ENCODE measurements at regions not wholly inside any gene's neighbourhood (a gene's known extent, or its start where the extent isn't known, plus 50 kb on each side); places are given as distances from the start of the nearest gene placed in this dataset.

- POLR2A ChIA-PET = no interaction called here
- Mint-ChIP-seq H3K36me3 (no peaks in the 10 kb centered on the region), H3K9me3 (no peaks in the 10 kb centered on the region), H3K4me3 (no peak overlapping the region), H3K4me1 (peaks cover 27% of the 10 kb centered on the region), H3K27me3 (ENCODE audit: low read depth) (no peaks in the 10 kb centered on the region; the same call in 1 of the 2 replicates), H3K27ac (no peak overlapping the region)
- TF ChIP-seq FOXK1 (CRISPR knock-in tag; IDR thresholded peaks at IDR 0.05) (no peak), MYBL2 (CRISPR knock-in tag; IDR thresholded peaks at IDR 0.05) (no peak), OVOL2 (CRISPR knock-in tag; IDR thresholded peaks at IDR 0.05; ENCODE audit: borderline replicate concordance) (no peak), ZNF423 (CRISPR knock-in tag; IDR thresholded peaks at IDR 0.05) (no peak), GABPB1 (CRISPR knock-in tag; IDR thresholded peaks at IDR 0.05) (no peak), IRF1 (CRISPR knock-in tag; IDR thresholded peaks at IDR 0.05) (no peak), ETV6 (CRISPR knock-in tag; IDR thresholded peaks at IDR 0.05) (no peak), CREB1 (CRISPR knock-in tag; IDR thresholded peaks at IDR 0.05) (no peak), ARID4B (CRISPR knock-in tag; IDR thresholded peaks at IDR 0.05; ENCODE audit: borderline replicate concordance) (no peak), CBFB (CRISPR knock-in tag; IDR thresholded peaks at IDR 0.05; ENCODE audit: low read depth) (no peak), CDX4 (CRISPR knock-in tag; IDR thresholded peaks at IDR 0.05; ENCODE audit: borderline replicate concordance) (no peak), TEAD4 (CRISPR knock-in tag; IDR thresholded peaks at IDR 0.05) (no peak), NFYB (CRISPR knock-in tag; conservative IDR thresholded peaks at IDR 0.05; ENCODE audit: low read depth) (no peak), STAT6 (CRISPR knock-in tag; conservative IDR thresholded peaks at IDR 0.05; ENCODE audit: low read depth) (no peak)
- TF ChIP-seq, protein P1, sequence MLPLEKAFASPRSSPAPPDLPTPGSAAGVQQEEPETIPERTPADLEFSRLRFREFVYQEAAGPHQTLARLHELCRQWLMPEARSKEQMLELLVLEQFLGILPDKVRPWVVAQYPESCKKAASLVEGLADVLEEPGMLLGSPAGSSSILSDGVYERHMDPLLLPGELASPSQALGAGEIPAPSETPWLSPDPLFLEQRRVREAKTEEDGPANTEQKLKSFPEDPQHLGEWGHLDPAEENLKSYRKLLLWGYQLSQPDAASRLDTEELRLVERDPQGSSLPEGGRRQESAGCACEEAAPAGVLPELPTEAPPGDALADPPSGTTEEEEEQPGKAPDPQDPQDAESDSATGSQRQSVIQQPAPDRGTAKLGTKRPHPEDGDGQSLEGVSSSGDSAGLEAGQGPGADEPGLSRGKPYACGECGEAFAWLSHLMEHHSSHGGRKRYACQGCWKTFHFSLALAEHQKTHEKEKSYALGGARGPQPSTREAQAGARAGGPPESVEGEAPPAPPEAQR (CRISPR knock-in tag; IDR thresholded peaks at IDR 0.05) = no peak
- ATAC-seq (no peak), DNase-seq (ENCODE audit: low spot score) (no peak)
- CTCF ChIA-PET = no interaction called here
Measured at GRCh38 chr5:167968837-167969236, 322.6 kb upstream of the WWC1 start.

- no peaks in the 10 kb centered on the region for H3K9me3 Mint-ChIP-seq
- no peak overlapping the region for H3K27ac Mint-ChIP-seq
- H3K27me3 Mint-ChIP-seq (ENCODE audit: low read depth) = no peaks in the 10 kb centered on the region; the same call in 1 of the 2 replicates
- H3K36me3 Mint-ChIP-seq = no peaks in the 10 kb centered on the region
- CTCF ChIA-PET = no interaction called here
- DNase-seq (ENCODE audit: low spot score) = no peak
- POLR2A ChIA-PET = interaction anchor here (1.1 kb wide), 1 partner anchor 199 kb away, joined by 3 read pairs; no protein-coding TSS in a partner anchor
- no peak for TF ChIP-seq ZNF219 (CRISPR knock-in tag; IDR thresholded peaks at IDR 0.05; ENCODE audit: borderline replicate concordance)
- TF ChIP-seq CDX4 (CRISPR knock-in tag; IDR thresholded peaks at IDR 0.05; ENCODE audit: borderline replicate concordance) = no peak
- TF ChIP-seq NFATC4 (CRISPR knock-in tag; IDR thresholded peaks at IDR 0.05) = no peak
- no peak for TF ChIP-seq SOX15 (CRISPR knock-in tag; IDR thresholded peaks at IDR 0.05)
- TF ChIP-seq PRRX2 (CRISPR knock-in tag; IDR thresholded peaks at IDR 0.05) = no peak
- TF ChIP-seq CREM (CRISPR knock-in tag; IDR thresholded peaks at IDR 0.05) = no peak
- no peak overlapping the region for H3K4me3 Mint-ChIP-seq
- H3K4me1 Mint-ChIP-seq = peaks cover 20% of the 10 kb centered on the region
- ATAC-seq = no peak; the same call in 1 of the 2 replicates
Measured at GRCh38 chr5:167969998-167970397, 321.4 kb upstream of the WWC1 start.
